Naive thymus-derived CD4-positive, alpha-beta T cell (primary cell): ENCODE measurements at regions not wholly inside any gene's neighbourhood (a gene's known extent, or its start where the extent isn't known, plus 50 kb on each side); places are given as distances from the start of the nearest gene placed in this dataset.
"Not testable (repeated sequence)": the region's sequence is repeated elsewhere in the genome, so short reads cannot be mapped to it uniquely, and the experiment has no call there.

Experiments used
- ATAC-seq: fragments of 150-1000 bp; cut with Tn5 transposase; 2 replicates; pipeline ENCODE4 v1.10.0; 2021; ENCODE audit warnings: mild to moderate bottlenecking, moderate library complexity
- CTCF ChIA-PET: fragments of 350-600 bp; sonication (Branson Sonifier 250); formaldehyde crosslinking; loops from one replicate; lab custom pipeline; 2021; ENCODE audit warnings: antibody characterized with exemption; lab: Charles Lee
- POLR2A ChIA-PET: fragments of 350-600 bp; sonication (Branson Sonifier 250); formaldehyde crosslinking; loops from one replicate; lab custom pipeline; 2021; ENCODE audit warnings: antibody characterized with exemption, inconsistent platforms; lab: Charles Lee
- DNase-seq, 9 donors: peaks; one replicate each; pipeline versions ENCODE4 v3.0.0 to v3.0.0-alpha.2; 2020 to 2022; ENCODE audit warnings: mixed read lengths in 1 of 9
- H3K27ac ChIP-seq: one replicate; pipeline ENCODE4 v1.7.0; 2013; ENCODE audit warnings: mild to moderate bottlenecking, low read depth, low read length, moderate library complexity
- H3K27me3 ChIP-seq, 2 donors: one replicate each; pipeline ENCODE4 v1.7.0; 2013; ENCODE audit warnings: low read length in 2 of 2, mild to moderate bottlenecking in 2 of 2, moderate library complexity in 2 of 2; ENCODE audit not compliant: control insufficient read depth in 2 of 2, insufficient read depth in 2 of 2
- H3K36me3 ChIP-seq, 3 experiments: 1 replicate in 2 of 3; 2 replicates in 1 of 3; pipeline ENCODE4 v1.7.0; 2013; ENCODE audit warnings: low read length in 3 of 3, mild to moderate bottlenecking in 3 of 3, moderate library complexity in 1 of 3; ENCODE audit not compliant: insufficient read depth in 3 of 3, control insufficient read depth in 2 of 3
- H3K4me1 ChIP-seq, 2 donors: one replicate each; pipeline ENCODE4 v1.7.0; 2013; ENCODE audit warnings: low read length in 2 of 2, mild to moderate bottlenecking in 2 of 2, moderate library complexity in 1 of 2; ENCODE audit not compliant: control insufficient read depth in 2 of 2, insufficient read depth in 2 of 2
- H3K4me3 ChIP-seq: 2 replicates; pipeline ENCODE4 v1.7.0; 2013; ENCODE audit warnings: mild to moderate bottlenecking, low read length
- H3K9me3 ChIP-seq, 3 experiments: 1 replicate in 2 of 3; 2 replicates in 1 of 3; pipeline ENCODE4 v1.7.0; 2013; ENCODE audit warnings: low read length in 3 of 3; ENCODE audit not compliant: control insufficient read depth in 2 of 3
- H3K27ac Mint-ChIP-seq, 9 donors: one replicate each; pipeline ENCODE4 v1.8.0; 2020 to 2022; ENCODE audit warnings: mixed read lengths in 9 of 9, mild to moderate bottlenecking in 8 of 9, moderate library complexity in 5 of 9, inconsistent platforms in 2 of 9
- H3K27me3 Mint-ChIP-seq, 5 donors: one replicate each; pipeline ENCODE4 v1.8.0; 2021 to 2022; ENCODE audit warnings: mixed read lengths in 5 of 5, mild to moderate bottlenecking in 1 of 5
- H3K36me3 Mint-ChIP-seq, 5 donors: one replicate each; pipeline ENCODE4 v1.8.0; 2020 to 2022; ENCODE audit warnings: mixed read lengths in 5 of 5, mild to moderate bottlenecking in 3 of 5, inconsistent platforms in 1 of 5
- H3K4me1 Mint-ChIP-seq, 7 donors: one replicate each; pipeline ENCODE4 v1.8.0; 2020 to 2022; ENCODE audit warnings: mixed read lengths in 7 of 7, mild to moderate bottlenecking in 3 of 7, inconsistent platforms in 1 of 7
- H3K4me3 Mint-ChIP-seq, 10 donors: one replicate each; pipeline ENCODE4 v1.8.0; 2020 to 2022; ENCODE audit warnings: mild to moderate bottlenecking in 10 of 10, mixed read lengths in 10 of 10, moderate library complexity in 6 of 10, inconsistent platforms in 2 of 10
- H3K9me3 Mint-ChIP-seq, 11 donors: one replicate each; pipeline ENCODE4 v1.8.0; 2020 to 2022; ENCODE audit warnings: mixed read lengths in 11 of 11, mild to moderate bottlenecking in 4 of 11, inconsistent platforms in 1 of 11, moderate library complexity in 1 of 11
- intact Hi-C, 2 donors: fragments of 100-400 bp; cut with micrococcal nuclease; formaldehyde crosslinking; loops; one replicate each; pipeline ENCODE4 v1.15.1; 2023

GRCh38 chr2:124995185-124995912 is 970.3 kb downstream of the CNTNAP5 start:
- no peaks in the 10 kb centered on the region for H3K27me3 Mint-ChIP-seq
- POLR2A ChIA-PET: no interaction called here
- H3K36me3 Mint-ChIP-seq: no peaks in the 10 kb centered on the region
- no peak overlapping the region for H3K27ac Mint-ChIP-seq
- peaks cover 0 to 17% (median 2%) of the 10 kb centered on the region in 11 donors for H3K9me3 Mint-ChIP-seq
- DNase-seq (no peak), ATAC-seq (no peak)
- no peak overlapping the region for H3K27ac ChIP-seq
- H3K4me1 Mint-ChIP-seq: no peaks in the 10 kb centered on the region
- CTCF ChIA-PET: no interaction called here
- H3K36me3 ChIP-seq: no peaks in the 10 kb centered on the region
- H3K27me3 ChIP-seq: no peaks in the 10 kb centered on the region
- H3K9me3 ChIP-seq: no peaks in the 10 kb centered on the region
- H3K4me3 Mint-ChIP-seq: no peak overlapping the region
- no peak overlapping the region for H3K4me3 ChIP-seq
- intact Hi-C loops: no loop called here
- H3K4me1 ChIP-seq: no peaks in the 10 kb centered on the region

GRCh38 chr2:124996406-124996805 is 971.3 kb downstream of the CNTNAP5 start:
- H3K27me3 ChIP-seq: no peaks in the 10 kb centered on the region
- intact Hi-C loops: no loop called here
- Mint-ChIP-seq H3K4me3 (no peak overlapping the region), H3K4me1 (no peaks in the 10 kb centered on the region), H3K27ac (no peak overlapping the region), H3K27me3 (no peaks in the 10 kb centered on the region), H3K36me3 (no peaks in the 10 kb centered on the region), H3K9me3 (peaks cover 0 to 17% (median 2%) of the 10 kb centered on the region in 11 donors)
- no peaks in the 10 kb centered on the region for H3K36me3 ChIP-seq
- ATAC-seq (no peak), DNase-seq (no peak)
- ChIA-PET CTCF (no interaction called here), POLR2A (no interaction called here)
- H3K4me3 ChIP-seq: no peak overlapping the region
- H3K4me1 ChIP-seq: no peaks in the 10 kb centered on the region
- H3K9me3 ChIP-seq: no peaks in the 10 kb centered on the region
- H3K27ac ChIP-seq: no peak overlapping the region

GRCh38 chr2:124999906-125000305 is 974.8 kb downstream of the CNTNAP5 start:
- Mint-ChIP-seq H3K9me3 (peaks cover 0 to 16% (median 2%) of the 10 kb centered on the region in 11 donors), H3K27ac (no peak overlapping the region), H3K4me1 (no peaks in the 10 kb centered on the region), H3K36me3 (no peaks in the 10 kb centered on the region), H3K27me3 (no peaks in the 10 kb centered on the region), H3K4me3 (no peak overlapping the region)
- POLR2A ChIA-PET: no interaction called here
- Histone ChIP-seq H3K9me3 (no peaks in the 10 kb centered on the region), H3K4me3 (no peak overlapping the region), H3K27me3 (no peaks in the 10 kb centered on the region), H3K27ac (no peak overlapping the region), H3K4me1 (no peaks in the 10 kb centered on the region), H3K36me3 (no peaks in the 10 kb centered on the region)
- DNase-seq (no peak), ATAC-seq (no peak)
- CTCF ChIA-PET: no interaction called here
- intact Hi-C loops: no loop called here

GRCh38 chr2:125004106-125004800 is 979.2 kb downstream of the CNTNAP5 start:
- no peaks in the 10 kb centered on the region for H3K36me3 ChIP-seq
- no peak overlapping the region for H3K27ac ChIP-seq
- CTCF ChIA-PET: no interaction called here
- H3K27me3 ChIP-seq: no peaks in the 10 kb centered on the region
- H3K4me3 Mint-ChIP-seq: no peak overlapping the region
- H3K27ac Mint-ChIP-seq: no peak overlapping the region
- H3K36me3 Mint-ChIP-seq: no peaks in the 10 kb centered on the region
- H3K9me3 ChIP-seq: no peaks in the 10 kb centered on the region
- H3K27me3 Mint-ChIP-seq: no peaks in the 10 kb centered on the region
- no peak overlapping the region for H3K4me3 ChIP-seq
- H3K4me1 ChIP-seq: no peaks in the 10 kb centered on the region
- DNase-seq (no peak), ATAC-seq (no peak)
- POLR2A ChIA-PET: no interaction called here
- H3K4me1 Mint-ChIP-seq: no peaks in the 10 kb centered on the region
- H3K9me3 Mint-ChIP-seq: peaks cover 0 to 22% (median under 1%) of the 10 kb centered on the region in 11 donors
- intact Hi-C loops: no loop called here

- no peak overlapping the region for H3K4me3 Mint-ChIP-seq
- no peaks in the 10 kb centered on the region for H3K4me1 Mint-ChIP-seq
- H3K4me1 ChIP-seq: no peaks in the 10 kb centered on the region
- H3K9me3 ChIP-seq: no peaks in the 10 kb centered on the region
- H3K27me3 ChIP-seq: no peaks in the 10 kb centered on the region
- H3K27me3 Mint-ChIP-seq: no peaks in the 10 kb centered on the region
- ChIA-PET CTCF (no interaction called here), POLR2A (no interaction called here)
- DNase-seq: no peak
- H3K9me3 Mint-ChIP-seq: peaks cover 0 to 18% (median 5%) of the 10 kb centered on the region in 11 donors
- ATAC-seq: no peak
- no peak overlapping the region for H3K27ac Mint-ChIP-seq
- no peaks in the 10 kb centered on the region for H3K36me3 ChIP-seq
- no peaks in the 10 kb centered on the region for H3K36me3 Mint-ChIP-seq
- intact Hi-C loops: no loop called here
- H3K4me3 ChIP-seq: no peak overlapping the region
- no peak overlapping the region for H3K27ac ChIP-seq
Measured at GRCh38 chr2:125006676-125007075, 981.6 kb downstream of the CNTNAP5 start.

GRCh38 chr2:125028721-125029120 is 1003.6 kb downstream of the CNTNAP5 start:
- H3K27ac Mint-ChIP-seq, CTCF ChIA-PET, H3K4me1 ChIP-seq, H3K4me3 ChIP-seq, H3K27ac ChIP-seq, POLR2A ChIA-PET, H3K9me3 ChIP-seq, H3K36me3 ChIP-seq, DNase-seq, intact Hi-C loops, H3K27me3 ChIP-seq, H3K4me3 Mint-ChIP-seq, ATAC-seq, H3K4me1 Mint-ChIP-seq, H3K27me3 Mint-ChIP-seq, H3K36me3 Mint-ChIP-seq: not testable (repeated sequence)
- peaks cover 5 to 51% (median 25%) of the 10 kb centered on the region in 11 donors for H3K9me3 Mint-ChIP-seq

GRCh38 chr2:125033871-125034270 is 1008.8 kb downstream of the CNTNAP5 start:
- H3K36me3 ChIP-seq: no peaks in the 10 kb centered on the region
- H3K27ac Mint-ChIP-seq: no peak overlapping the region
- no peak overlapping the region for H3K4me3 Mint-ChIP-seq
- no peaks in the 10 kb centered on the region for H3K27me3 ChIP-seq
- H3K9me3 Mint-ChIP-seq: peaks cover 8 to 45% (median 16%) of the 10 kb centered on the region in 11 donors
- DNase-seq (no peak), ATAC-seq (no peak)
- H3K4me1 ChIP-seq: no peaks in the 10 kb centered on the region
- intact Hi-C loops: no loop called here
- H3K27me3 Mint-ChIP-seq: no peaks in the 10 kb centered on the region
- H3K36me3 Mint-ChIP-seq: peaks cover 0 to 6% (median 0%) of the 10 kb centered on the region in 5 donors
- H3K4me1 Mint-ChIP-seq: no peaks in the 10 kb centered on the region
- CTCF ChIA-PET: no interaction called here
- POLR2A ChIA-PET: no interaction called here
- H3K27ac ChIP-seq: no peak overlapping the region
- no peak overlapping the region for H3K4me3 ChIP-seq
- no peaks in the 10 kb centered on the region for H3K9me3 ChIP-seq
